H7 (cell line): ENCODE measurements at regions not wholly inside any gene's neighbourhood (a gene's known extent, or its start where the extent isn't known, plus 50 kb on each side); places are given as distances from the start of the nearest gene placed in this dataset.
A peak's percentile ranks its signal among the peaks of the same experiment; 100 is the strongest.
"Not testable (repeated sequence)": the region's sequence is repeated elsewhere in the genome, so short reads cannot be mapped to it uniquely, and the experiment has no call there.

Experiments used
- DNase-seq: peaks from one replicate; pipeline ENCODE4 v3.0.0; 2012
- H3K27me3 ChIP-seq: 2 replicates; pipeline ENCODE4 v1.6.0; 2011; ENCODE audit warnings: mild to moderate bottlenecking, low read length; ENCODE audit not compliant: control insufficient read depth, insufficient read depth
- H3K36me3 ChIP-seq: replicated peaks from 2 replicates; pipeline ENCODE4 v1.5.1; 2011; ENCODE audit warnings: low read length; ENCODE audit not compliant: control insufficient read depth, insufficient read depth
- H3K4me3 ChIP-seq: 2 replicates; pipeline ENCODE4 v1.5.1; 2011; ENCODE audit warnings: low read depth, mild to moderate bottlenecking, control low read depth, low read length, moderate library complexity; ENCODE audit not compliant: insufficient read depth

GRCh38 chr15:24435075-24435820 lies 240.3 kb upstream of the NPAP1 start:
- H3K36me3 ChIP-seq, DNase-seq, H3K27me3 ChIP-seq, H3K4me3 ChIP-seq: not testable (repeated sequence)

- not testable (repeated sequence) for H3K27me3 ChIP-seq, DNase-seq, H3K36me3 ChIP-seq, H3K4me3 ChIP-seq
Observed at GRCh38 chr15:24437270-24437669, 238.3 kb upstream of the NPAP1 start.

GRCh38 chr15:24437735-24438134 lies 237.8 kb upstream of the NPAP1 start:
- H3K36me3 ChIP-seq, DNase-seq, H3K4me3 ChIP-seq, H3K27me3 ChIP-seq: not testable (repeated sequence)

GRCh38 chr15:24477107-24478025 lies 198.2 kb upstream of the NPAP1 start:
- DNase-seq = peak; percentile 14
- H3K36me3 ChIP-seq, H3K27me3 ChIP-seq: not testable (repeated sequence)
- H3K4me3 ChIP-seq = peak overlapping the region; percentile 28; the same call in 1 of the 2 replicates

- peak; percentile 1 for DNase-seq
- H3K27me3 ChIP-seq, H3K36me3 ChIP-seq, H3K4me3 ChIP-seq: not testable (repeated sequence)
Observed at GRCh38 chr15:24485885-24486567, 189.5 kb upstream of the NPAP1 start.

GRCh38 chr15:24488164-24488907 lies 187.2 kb upstream of the NPAP1 start:
- H3K36me3 ChIP-seq, H3K27me3 ChIP-seq, H3K4me3 ChIP-seq, DNase-seq: not testable (repeated sequence)

GRCh38 chr15:24505216-24505615 lies 170.4 kb upstream of the NPAP1 start:
- not testable (repeated sequence) for H3K4me3 ChIP-seq, H3K36me3 ChIP-seq, H3K27me3 ChIP-seq, DNase-seq

- not testable (repeated sequence) for H3K36me3 ChIP-seq, H3K27me3 ChIP-seq, H3K4me3 ChIP-seq, DNase-seq
Observed at GRCh38 chr15:24509714-24510113, 165.9 kb upstream of the NPAP1 start.

GRCh38 chr15:24511598-24511997 lies 164.0 kb upstream of the NPAP1 start:
- DNase-seq, H3K27me3 ChIP-seq, H3K36me3 ChIP-seq, H3K4me3 ChIP-seq: not testable (repeated sequence)

- H3K36me3 ChIP-seq, H3K27me3 ChIP-seq, H3K4me3 ChIP-seq, DNase-seq: not testable (repeated sequence)
Observed at GRCh38 chr15:24518772-24519171, 156.8 kb upstream of the NPAP1 start.

GRCh38 chr15:24531235-24531634 lies 144.3 kb upstream of the NPAP1 start:
- not testable (repeated sequence) for DNase-seq, H3K4me3 ChIP-seq, H3K36me3 ChIP-seq, H3K27me3 ChIP-seq

GRCh38 chr15:24534032-24534431 lies 141.5 kb upstream of the NPAP1 start:
- H3K27me3 ChIP-seq, H3K36me3 ChIP-seq, H3K4me3 ChIP-seq, DNase-seq: not testable (repeated sequence)

GRCh38 chr15:24557281-24557680 lies 118.3 kb upstream of the NPAP1 start:
- H3K27me3 ChIP-seq, H3K4me3 ChIP-seq, DNase-seq, H3K36me3 ChIP-seq: not testable (repeated sequence)

- no peaks in the 10 kb centered on the region for H3K27me3 ChIP-seq
- H3K4me3 ChIP-seq = no peak overlapping the region
- no peaks in the 10 kb centered on the region for H3K36me3 ChIP-seq
- DNase-seq = no peak
Observed at GRCh38 chr15:24607636-24608035, 67.9 kb upstream of the NPAP1 start.
